ENCODE measurements at regions not wholly inside any gene's neighbourhood (a gene's known extent, or its start where the extent isn't known, plus 50 kb on each side); places are given as distances from the start of the nearest gene placed in this dataset.

DNA sequence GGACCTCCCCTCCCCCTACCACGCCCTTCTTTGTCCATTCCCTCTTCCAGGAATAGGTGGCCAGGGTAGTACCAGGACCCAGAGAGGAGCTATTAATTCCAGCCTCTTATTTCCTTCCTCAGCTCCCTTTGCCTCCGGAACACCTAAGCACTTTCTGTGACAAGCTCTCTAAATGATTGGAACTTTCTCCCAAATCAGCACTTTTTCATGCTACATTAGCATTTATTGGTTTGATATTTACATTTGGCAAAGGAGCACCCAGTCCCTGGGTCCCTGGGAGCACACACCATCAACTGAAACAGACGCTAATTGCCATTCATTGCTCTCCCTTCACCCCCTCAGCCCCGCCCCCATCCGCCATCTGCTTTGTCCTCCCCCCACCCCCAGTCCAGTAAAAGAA lies 182.0 kb upstream of the BCOR start (continued):
- TF ChIP-seq, protein P1, sequence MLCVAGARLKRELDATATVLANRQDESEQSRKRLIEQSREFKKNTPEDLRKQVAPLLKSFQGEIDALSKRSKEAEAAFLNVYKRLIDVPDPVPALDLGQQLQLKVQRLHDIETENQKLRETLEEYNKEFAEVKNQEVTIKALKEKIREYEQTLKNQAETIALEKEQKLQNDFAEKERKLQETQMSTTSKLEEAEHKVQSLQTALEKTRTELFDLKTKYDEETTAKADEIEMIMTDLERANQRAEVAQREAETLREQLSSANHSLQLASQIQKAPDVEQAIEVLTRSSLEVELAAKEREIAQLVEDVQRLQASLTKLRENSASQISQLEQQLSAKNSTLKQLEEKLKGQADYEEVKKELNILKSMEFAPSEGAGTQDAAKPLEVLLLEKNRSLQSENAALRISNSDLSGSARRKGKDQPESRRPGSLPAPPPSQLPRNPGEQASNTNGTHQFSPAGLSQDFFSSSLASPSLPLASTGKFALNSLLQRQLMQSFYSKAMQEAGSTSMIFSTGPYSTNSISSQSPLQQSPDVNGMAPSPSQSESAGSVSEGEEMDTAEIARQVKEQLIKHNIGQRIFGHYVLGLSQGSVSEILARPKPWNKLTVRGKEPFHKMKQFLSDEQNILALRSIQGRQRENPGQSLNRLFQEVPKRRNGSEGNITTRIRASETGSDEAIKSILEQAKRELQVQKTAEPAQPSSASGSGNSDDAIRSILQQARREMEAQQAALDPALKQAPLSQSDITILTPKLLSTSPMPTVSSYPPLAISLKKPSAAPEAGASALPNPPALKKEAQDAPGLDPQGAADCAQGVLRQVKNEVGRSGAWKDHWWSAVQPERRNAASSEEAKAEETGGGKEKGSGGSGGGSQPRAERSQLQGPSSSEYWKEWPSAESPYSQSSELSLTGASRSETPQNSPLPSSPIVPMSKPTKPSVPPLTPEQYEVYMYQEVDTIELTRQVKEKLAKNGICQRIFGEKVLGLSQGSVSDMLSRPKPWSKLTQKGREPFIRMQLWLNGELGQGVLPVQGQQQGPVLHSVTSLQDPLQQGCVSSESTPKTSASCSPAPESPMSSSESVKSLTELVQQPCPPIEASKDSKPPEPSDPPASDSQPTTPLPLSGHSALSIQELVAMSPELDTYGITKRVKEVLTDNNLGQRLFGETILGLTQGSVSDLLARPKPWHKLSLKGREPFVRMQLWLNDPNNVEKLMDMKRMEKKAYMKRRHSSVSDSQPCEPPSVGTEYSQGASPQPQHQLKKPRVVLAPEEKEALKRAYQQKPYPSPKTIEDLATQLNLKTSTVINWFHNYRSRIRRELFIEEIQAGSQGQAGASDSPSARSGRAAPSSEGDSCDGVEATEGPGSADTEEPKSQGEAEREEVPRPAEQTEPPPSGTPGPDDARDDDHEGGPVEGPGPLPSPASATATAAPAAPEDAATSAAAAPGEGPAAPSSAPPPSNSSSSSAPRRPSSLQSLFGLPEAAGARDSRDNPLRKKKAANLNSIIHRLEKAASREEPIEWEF (IDR thresholded peaks at IDR 0.05; ENCODE audit: insufficient replicate concordance, low read depth, low read length), result no peak
- TF ChIP-seq IKZF2 (IDR thresholded peaks at IDR 0.05), result no peak
- TF ChIP-seq, protein P2, sequence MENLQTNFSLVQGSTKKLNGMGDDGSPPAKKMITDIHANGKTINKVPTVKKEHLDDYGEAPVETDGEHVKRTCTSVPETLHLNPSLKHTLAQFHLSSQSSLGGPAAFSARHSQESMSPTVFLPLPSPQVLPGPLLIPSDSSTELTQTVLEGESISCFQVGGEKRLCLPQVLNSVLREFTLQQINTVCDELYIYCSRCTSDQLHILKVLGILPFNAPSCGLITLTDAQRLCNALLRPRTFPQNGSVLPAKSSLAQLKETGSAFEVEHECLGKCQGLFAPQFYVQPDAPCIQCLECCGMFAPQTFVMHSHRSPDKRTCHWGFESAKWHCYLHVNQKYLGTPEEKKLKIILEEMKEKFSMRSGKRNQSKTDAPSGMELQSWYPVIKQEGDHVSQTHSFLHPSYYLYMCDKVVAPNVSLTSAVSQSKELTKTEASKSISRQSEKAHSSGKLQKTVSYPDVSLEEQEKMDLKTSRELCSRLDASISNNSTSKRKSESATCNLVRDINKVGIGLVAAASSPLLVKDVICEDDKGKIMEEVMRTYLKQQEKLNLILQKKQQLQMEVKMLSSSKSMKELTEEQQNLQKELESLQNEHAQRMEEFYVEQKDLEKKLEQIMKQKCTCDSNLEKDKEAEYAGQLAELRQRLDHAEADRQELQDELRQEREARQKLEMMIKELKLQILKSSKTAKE (IDR thresholded peaks at IDR 0.05; ENCODE audit: low read depth, poor library complexity, severe bottlenecking), result no peak

DNA sequence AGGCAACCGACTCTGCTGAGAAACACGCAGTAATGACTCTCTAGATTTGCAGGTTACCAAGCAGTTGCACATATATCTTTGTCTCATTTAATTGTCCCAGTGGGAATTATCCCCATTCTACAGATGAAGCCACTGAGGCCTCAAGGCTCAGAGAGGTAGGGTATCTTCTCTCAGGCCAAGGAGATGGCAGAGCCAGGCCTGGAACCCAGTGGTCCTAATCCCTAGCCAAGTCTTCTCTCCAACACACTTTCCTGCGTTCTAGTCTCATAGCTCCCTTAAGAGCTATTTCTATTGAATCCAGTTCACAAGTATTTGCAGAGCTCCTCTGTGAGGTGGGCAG lies 181.3 kb upstream of the BCOR start:
- no peak overlapping the region for H2AFZ ChIP-seq (ENCODE audit: control insufficient read depth, low read depth, low read length)
- H3K4me3 ChIP-seq, result no peak overlapping the region
- H3K79me2 ChIP-seq (ENCODE audit: control insufficient read depth, insufficient read depth, low read length), result no peaks in the 10 kb centered on the region
- no peaks in the 10 kb centered on the region for H3K36me3 ChIP-seq (ENCODE audit: control insufficient read depth in 2 of 2, insufficient read depth in 2 of 2, low read length in 1 of 2)
- ChIA-PET SMC1A (ENCODE audit: uncharacterized antibody, unreplicated experiment) (no interaction called here), CTCF (no interaction called here), RAD21 (ENCODE audit: unreplicated experiment) (no interaction called here), POLR2A (no interaction called here)
- 55% methylated on average over 3 of the region's 3 CpGs for WGBS (ENCODE audit: insufficient coverage, insufficient replicate concordance, low lambda C conversion rate, missing lambda C conversion rate)
- H3K27ac ChIP-seq (ENCODE audit: control insufficient read depth, insufficient read depth), result no peak overlapping the region
- H3K4me2 ChIP-seq (ENCODE audit: control insufficient read depth, insufficient read depth), result no peak overlapping the region
- TF ChIP-seq, protein P2 (IDR thresholded peaks at IDR 0.05; ENCODE audit: low read depth, poor library complexity, severe bottlenecking), result no peak
- TF ChIP-seq BMI1 (IDR thresholded peaks at IDR 0.05; ENCODE audit: borderline replicate concordance), result no peak
- TF ChIP-seq YY1 (IDR thresholded peaks at IDR 0.05; ENCODE audit: low read depth, low read length), result no peak
- TF ChIP-seq E4F1 (IDR thresholded peaks at IDR 0.05; ENCODE audit: borderline replicate concordance, partially characterized antibody), result no peak
- TF ChIP-seq MEF2A (IDR thresholded peaks at IDR 0.05; ENCODE audit: insufficient read depth, low read depth, low read length), result no peak
- no peak for TF ChIP-seq CHD4 (IDR thresholded peaks at IDR 0.05)
- TF ChIP-seq ZNF217 (IDR thresholded peaks at IDR 0.05), result no peak
- no peak for TF ChIP-seq IRF4 (IDR thresholded peaks at IDR 0.05; ENCODE audit: low read depth, low read length)
- no peak for TF ChIP-seq ZZZ3 (IDR thresholded peaks at IDR 0.05; ENCODE audit: control insufficient read depth, insufficient read length, low read depth)
- intact Hi-C loops (cut with micrococcal nuclease; ENCODE audit: unreplicated experiment), result no loop called here
- FAIRE-seq (no peak), ATAC-seq (no peak), DNase-seq (ENCODE audit: low read depth, low spot score) (no peak)
- H4K20me1 ChIP-seq (ENCODE audit: control insufficient read depth, insufficient read depth), result no peaks in the 10 kb centered on the region
- H3K9ac ChIP-seq (ENCODE audit: control insufficient read depth, insufficient read depth, low read length), result no peak overlapping the region
- H3K9me3 ChIP-seq (replicated peaks; ENCODE audit: control insufficient read depth, insufficient read depth, low read length), result no peaks in the 10 kb centered on the region; the same call in 2 of the 3 replicates
- H3K27me3 ChIP-seq (replicated peaks in 1 of 2; ENCODE audit: control insufficient read depth in 2 of 2, insufficient read depth in 2 of 2, low read length in 1 of 2), result no peaks in the 10 kb centered on the region
- no TSS peak for BruUV-seq (replicated peaks)
- H3K4me1 ChIP-seq (ENCODE audit: control insufficient read depth, insufficient read depth, low read length), result no peaks in the 10 kb centered on the region
- in situ Hi-C loops (cut with MboI), result no loop called here
